Endodermal cell (in vitro differentiated cells): ENCODE measurements at regions not wholly inside any gene's neighbourhood (a gene's known extent, or its start where the extent isn't known, plus 50 kb on each side); places are given as distances from the start of the nearest gene placed in this dataset.
"Not testable (repeated sequence)": the region's sequence is repeated elsewhere in the genome, so short reads cannot be mapped to it uniquely, and the experiment has no call there.

Source experiments
- DNase-seq: peaks from one replicate; pipeline ENCODE4 v3.0.0-alpha.2; 2017
- H3K27ac ChIP-seq: 2 replicates; pipeline ENCODE4 v1.5.1; 2013; ENCODE audit warnings: mild to moderate bottlenecking, low read depth, low read length, moderate library complexity
- H3K27me3 ChIP-seq: 2 replicates; pipeline ENCODE4 v1.6.1; 2013; ENCODE audit warnings: mild to moderate bottlenecking, low read length, moderate library complexity; ENCODE audit not compliant: insufficient read depth, control insufficient read depth, poor library complexity, severe bottlenecking
- H3K36me3 ChIP-seq: 2 replicates; pipeline ENCODE4 v1.7.0; 2013; ENCODE audit warnings: mild to moderate bottlenecking, low read length, moderate library complexity; ENCODE audit not compliant: control insufficient read depth, insufficient read depth
- H3K4me1 ChIP-seq: one replicate; pipeline ENCODE4 v1.7.0; 2013; ENCODE audit warnings: low read length; ENCODE audit not compliant: control insufficient read depth, insufficient read depth
- H3K4me3 ChIP-seq: 2 replicates; pipeline ENCODE4 v1.5.1; 2013; ENCODE audit warnings: mild to moderate bottlenecking, low read length, moderate library complexity
- H3K9ac ChIP-seq: 2 replicates; pipeline ENCODE4 v1.6.1; 2013; ENCODE audit warnings: mild to moderate bottlenecking, low read length, moderate library complexity; ENCODE audit not compliant: poor library complexity, severe bottlenecking; ENCODE audit errors: extremely low read depth
- H3K9me3 ChIP-seq: 2 replicates; pipeline ENCODE4 v1.6.1; 2013; ENCODE audit warnings: mild to moderate bottlenecking, low read length, moderate library complexity; ENCODE audit not compliant: control insufficient read depth
- H3K27ac Mint-ChIP-seq: 2 replicates; pipeline ENCODE4 v1.8.0; 2020; ENCODE audit warnings: mixed read lengths
- H3K27me3 Mint-ChIP-seq: 2 replicates; pipeline ENCODE4 v1.8.0; 2021; ENCODE audit warnings: mild to moderate bottlenecking, mixed read lengths; ENCODE audit not compliant: insufficient read depth
- H3K36me3 Mint-ChIP-seq: 2 replicates; pipeline ENCODE4 v1.8.0; 2020; ENCODE audit warnings: low read depth, mixed read lengths
- H3K4me1 Mint-ChIP-seq: 2 replicates; pipeline ENCODE4 v1.8.0; 2020; ENCODE audit warnings: mixed read lengths
- H3K4me3 Mint-ChIP-seq: 2 replicates; pipeline ENCODE4 v1.8.0; 2020; ENCODE audit warnings: mild to moderate bottlenecking, moderate library complexity, mixed read lengths
- H3K9me3 Mint-ChIP-seq: 2 replicates; pipeline ENCODE4 v1.8.0; 2020; ENCODE audit warnings: mild to moderate bottlenecking, mixed read lengths
- CTCF ChIP-seq: fragments of 200-600 bp; sonication (generic); conservative IDR thresholded peaks from 2 replicates; pipeline ENCODE4 v1.5.0; 2021; ENCODE audit warnings: antibody characterized with exemption, mild to moderate bottlenecking
- WGBS, 2 experiments: methylation state at CpG; one replicate each; pipeline versions ENCODE4 v1.1.5 to v1.1.7; 2013; ENCODE audit warnings: missing lambda C conversion rate in 2 of 2, mixed read lengths in 1 of 2; ENCODE audit not compliant: insufficient coverage in 1 of 2, insufficient read length in 1 of 2; 5-methylcytosine and 5-hydroxymethylcytosine counted together

- H3K27ac ChIP-seq, result no peak overlapping the region
- Mint-ChIP-seq H3K4me1 (peaks cover 9% of the 10 kb centered on the region), H3K9me3 (no peaks in the 10 kb centered on the region), H3K27me3 (peaks cover 2% of the 10 kb centered on the region), H3K36me3 (no peaks in the 10 kb centered on the region), H3K27ac (no peak overlapping the region), H3K4me3 (no peak overlapping the region)
- no peak overlapping the region for H3K9ac ChIP-seq
- H3K4me3 ChIP-seq, result no peak overlapping the region
- DNase-seq, result no peak
- H3K27me3 ChIP-seq, result no peaks in the 10 kb centered on the region
- no peak for TF ChIP-seq CTCF
- H3K36me3 ChIP-seq, result no peaks in the 10 kb centered on the region
- H3K4me1 ChIP-seq, result no peaks in the 10 kb centered on the region
- H3K9me3 ChIP-seq, result peaks cover 12% of the 10 kb centered on the region
- 88% methylated on average over 1 of the region's 1 CpG for WGBS, 2 experiments
These were observed 199.9 kb upstream of the AHR start for GRCh38 chr7:17098515-17098914.

- H3K4me3 ChIP-seq, result no peak overlapping the region
- no peaks in the 10 kb centered on the region for H3K36me3 ChIP-seq
- Mint-ChIP-seq H3K27ac (no peak overlapping the region), H3K4me1 (peaks cover 9% of the 10 kb centered on the region), H3K27me3 (peaks cover 2% of the 10 kb centered on the region), H3K36me3 (no peaks in the 10 kb centered on the region), H3K4me3 (no peak overlapping the region), H3K9me3 (no peaks in the 10 kb centered on the region)
- H3K27me3 ChIP-seq, result no peaks in the 10 kb centered on the region
- peaks cover 12% of the 10 kb centered on the region for H3K9me3 ChIP-seq
- no peak overlapping the region for H3K27ac ChIP-seq
- WGBS, 2 experiments, result 88 to 94% methylated on average over 8 to 11 of the region's 12 CpGs
- no peak for TF ChIP-seq CTCF
- no peak for DNase-seq
- no peak overlapping the region for H3K9ac ChIP-seq
- no peaks in the 10 kb centered on the region for H3K4me1 ChIP-seq
These were observed 199.1 kb upstream of the AHR start for GRCh38 chr7:17099083-17099973.

GRCh38 chr7:17099974-17100509, 198.4 kb upstream of the AHR start:
- H3K27me3 ChIP-seq, H3K4me3 ChIP-seq, H3K4me1 ChIP-seq, H3K36me3 Mint-ChIP-seq, H3K4me3 Mint-ChIP-seq, H3K27me3 Mint-ChIP-seq, H3K36me3 ChIP-seq, H3K9me3 Mint-ChIP-seq, H3K27ac Mint-ChIP-seq, H3K27ac ChIP-seq, H3K9ac ChIP-seq, H3K4me1 Mint-ChIP-seq, DNase-seq: not testable (repeated sequence)
- H3K9me3 ChIP-seq, result peaks cover 12% of the 10 kb centered on the region
- WGBS, 2 experiments, result 98% methylated on average over 2 of the region's 2 CpGs; no CpG with 5 or more reads in 1 of the 2 experiments
